Suprapubic skin (tissue), 4 donors: ENCODE measurements at regions not wholly inside any gene's neighbourhood (a gene's known extent, or its start where the extent isn't known, plus 50 kb on each side); places are given as distances from the start of the nearest gene placed in this dataset.

Experiments used
- CTCF ChIP-seq, 2 donors: fragments of 200-600 bp in 1 of 2; fragments of 450-650 bp in 1 of 2; sonication (generic) in 1 of 2; IDR thresholded peaks; one replicate each; pipeline ENCODE4 v1.5.1; 2016 to 2019; ENCODE audit warnings: antibody characterized with exemption in 2 of 2, mild to moderate bottlenecking in 1 of 2, moderate library complexity in 1 of 2
- EP300 ChIP-seq: sonication (generic); formaldehyde crosslinking; IDR thresholded peaks from one replicate; pipeline ENCODE4 v1.6.1; 2017; ENCODE audit warnings: antibody characterized with exemption
- POLR2A ChIP-seq, 2 donors: fragments of 450-650 bp; IDR thresholded peaks; one replicate each; pipeline ENCODE4 v1.6.1; 2017; ENCODE audit warnings: antibody characterized with exemption in 2 of 2, mild to moderate bottlenecking in 2 of 2, moderate library complexity in 2 of 2
- POLR2AphosphoS5 ChIP-seq, 3 donors: sonication (generic); formaldehyde crosslinking; IDR thresholded peaks; one replicate each; pipeline ENCODE4 v1.6.1; 2017; ENCODE audit warnings: antibody characterized with exemption in 3 of 3

- TF ChIP-seq CTCF (IDR thresholded peaks at IDR 0.05) (no peak), POLR2AphosphoS5 (IDR thresholded peaks at IDR 0.05) (no peak), POLR2A (IDR thresholded peaks at IDR 0.05) (no peak), EP300 (no peak)
Observed at GRCh38 chr4:165758086-165758485, 115.0 kb upstream of the TLL1 start.
